Esophagus mucosa (tissue), 1 donor: ENCODE measurements at regions not wholly inside any gene's neighbourhood (a gene's known extent, or its start where the extent isn't known, plus 50 kb on each side); places are given as distances from the start of the nearest gene placed in this dataset.
A peak's percentile ranks its signal among the peaks of the same experiment; 100 is the strongest.

Source experiments
- ATAC-seq: fragments of 200-7000 bp; cut with Tn5 transposase; one replicate; pipeline ENCODE4 v1.9.1; 2020
- donor health status: DM: yes; HTN: yes; CAD: no.

GRCh38 chr4:175127314-175127713, 209.2 kb downstream of the ADAM29 start:
- ATAC-seq: peak; percentile 68

GRCh38 chr4:175129797-175130196, 211.6 kb downstream of the ADAM29 start:
- no peak for ATAC-seq

- no peak for ATAC-seq
Measured at GRCh38 chr4:175139205-175139604, 221.0 kb downstream of the ADAM29 start.

GRCh38 chr4:175143116-175143515, 225.0 kb downstream of the ADAM29 start:
- ATAC-seq: no peak

- no peak for ATAC-seq
Measured at GRCh38 chr4:175146799-175147198, 228.6 kb downstream of the ADAM29 start.

GRCh38 chr4:175147233-175147632, 229.1 kb downstream of the ADAM29 start:
- ATAC-seq: no peak

GRCh38 chr4:175166020-175166419, 247.9 kb downstream of the ADAM29 start:
- no peak for ATAC-seq

GRCh38 chr4:175176710-175177109, 258.6 kb downstream of the ADAM29 start:
- no peak for ATAC-seq

GRCh38 chr4:175190654-175191053, 272.5 kb downstream of the ADAM29 start:
- ATAC-seq: no peak

GRCh38 chr4:175198056-175198455, 279.9 kb downstream of the ADAM29 start:
- ATAC-seq: no peak

GRCh38 chr4:175215208-175215607, 297.1 kb downstream of the ADAM29 start:
- no peak for ATAC-seq

GRCh38 chr4:175215657-175216056, 297.5 kb downstream of the ADAM29 start:
- no peak for ATAC-seq

- no peak for ATAC-seq
Measured at GRCh38 chr4:175229154-175229553, 311.0 kb downstream of the ADAM29 start.

GRCh38 chr4:175234162-175234561, 316.0 kb downstream of the ADAM29 start:
- no peak for ATAC-seq

- ATAC-seq: no peak
Measured at GRCh38 chr4:175238827-175239517, 320.8 kb downstream of the ADAM29 start.

- ATAC-seq: no peak
Measured at GRCh38 chr4:175246941-175247340, 328.8 kb downstream of the ADAM29 start.

- no peak for ATAC-seq
Measured at GRCh38 chr4:175252642-175253041, 334.5 kb downstream of the ADAM29 start.

GRCh38 chr4:175253184-175253902, 335.2 kb downstream of the ADAM29 start:
- no peak for ATAC-seq

GRCh38 chr4:175263537-175263936, 345.4 kb downstream of the ADAM29 start:
- no peak for ATAC-seq

- ATAC-seq: no peak
Measured at GRCh38 chr4:175271010-175271630, 353.0 kb downstream of the ADAM29 start.

- no peak for ATAC-seq
Measured at GRCh38 chr4:175273995-175274753, 356.0 kb downstream of the ADAM29 start.

GRCh38 chr4:175277816-175278215, 359.7 kb downstream of the ADAM29 start:
- ATAC-seq: no peak

- ATAC-seq: no peak
Measured at GRCh38 chr4:175280153-175280552, 362.0 kb downstream of the ADAM29 start.
